ENCODE measurements at regions not wholly inside any gene's neighbourhood (a gene's known extent, or its start where the extent isn't known, plus 50 kb on each side); places are given as distances from the start of the nearest gene placed in this dataset.

- DNase-seq: no peak
These were observed 50.3 kb downstream of the SHANK2 start for GRCh38 chr11:71201936-71202597.

GRCh38 chr11:71201231-71201630, 51.1 kb downstream of the SHANK2 start:
- no peak for DNase-seq

- DNase-seq: no peak
These were observed 51.6 kb downstream of the SHANK2 start for GRCh38 chr11:71200761-71201160.

- DNase-seq: no peak
These were observed 52.1 kb downstream of the SHANK2 start for GRCh38 chr11:71200172-71200716.

GRCh38 chr11:71199226-71199820, 53.1 kb downstream of the SHANK2 start:
- no peak for DNase-seq

- DNase-seq: no peak
These were observed 53.6 kb downstream of the SHANK2 start for GRCh38 chr11:71198823-71199165.

GRCh38 chr11:71198141-71198822, 54.1 kb downstream of the SHANK2 start:
- no peak for DNase-seq

- no peak for DNase-seq
These were observed 55.3 kb downstream of the SHANK2 start for GRCh38 chr11:71197096-71197495.

GRCh38 chr11:71194710-71195109, 57.7 kb downstream of the SHANK2 start:
- DNase-seq: no peak

- DNase-seq: no peak
These were observed 58.9 kb downstream of the SHANK2 start for GRCh38 chr11:71193431-71193830.

GRCh38 chr11:71192629-71193028, 59.7 kb downstream of the SHANK2 start:
- DNase-seq: no peak

GRCh38 chr11:71191201-71191600, 61.2 kb downstream of the SHANK2 start:
- DNase-seq: no peak

GRCh38 chr11:71190551-71190950, 61.8 kb downstream of the SHANK2 start:
- no peak for DNase-seq

- no peak for DNase-seq
These were observed 62.5 kb downstream of the SHANK2 start for GRCh38 chr11:71189768-71190315.

GRCh38 chr11:71188886-71189767, 63.2 kb downstream of the SHANK2 start:
- no peak for DNase-seq

GRCh38 chr11:71188073-71188472, 64.3 kb downstream of the SHANK2 start:
- no peak for DNase-seq

GRCh38 chr11:71186806-71187205, 65.6 kb downstream of the SHANK2 start:
- DNase-seq: no peak

- DNase-seq: no peak
These were observed 67.0 kb downstream of the SHANK2 start for GRCh38 chr11:71185411-71185810.

GRCh38 chr11:71184421-71185210, 67.8 kb downstream of the SHANK2 start:
- DNase-seq: no peak

- DNase-seq: no peak
These were observed 68.5 kb downstream of the SHANK2 start for GRCh38 chr11:71183878-71184277.

GRCh38 chr11:71182791-71183677, 69.3 kb downstream of the SHANK2 start:
- DNase-seq: no peak
